Kidney (tissue), 13 donors: ENCODE measurements at regions not wholly inside any gene's neighbourhood (a gene's known extent, or its start where the extent isn't known, plus 50 kb on each side); places are given as distances from the start of the nearest gene placed in this dataset.

Experiments used
- DNase-seq, 5 donors: peaks; one replicate each; pipeline ENCODE4 v3.0.0-alpha.2; 2013 to 2020
- FAIRE-seq: peaks from 2 replicates; lab custom pipeline; 2012; peaks lifted over from hg19 to GRCh38; lab: Jason Lieb, UNC
- H3K27ac ChIP-seq, 2 donors: one replicate each; pipeline ENCODE4 v1.7.0; 2013; ENCODE audit warnings: low read depth in 2 of 2, low read length in 2 of 2, inconsistent platforms in 1 of 2
- H3K27me3 ChIP-seq: one replicate; pipeline ENCODE4 v1.7.1; 2013; ENCODE audit warnings: low read length, inconsistent platforms; ENCODE audit not compliant: control insufficient read depth, insufficient read depth
- H3K36me3 ChIP-seq, 3 donors: one replicate each; pipeline versions ENCODE4 v1.7.0 to v1.7.1; 2013; ENCODE audit warnings: low read length in 3 of 3, control low read depth in 1 of 3, inconsistent platforms in 1 of 3; ENCODE audit not compliant: insufficient read depth in 3 of 3, control insufficient read depth in 2 of 3
- H3K4me1 ChIP-seq, 3 donors: one replicate each; pipeline versions ENCODE4 v1.7.0 to v1.7.1; 2013; ENCODE audit warnings: low read length in 3 of 3, inconsistent platforms in 1 of 3, low read depth in 1 of 3; ENCODE audit not compliant: control insufficient read depth in 2 of 3, insufficient read depth in 2 of 3
- H3K4me3 ChIP-seq, 3 donors: one replicate each; pipeline versions ENCODE4 v1.7.0 to v1.8.1; 2013; ENCODE audit warnings: low read length in 3 of 3, control low read depth in 1 of 3, inconsistent platforms in 1 of 3
- H3K9ac ChIP-seq, 3 donors: one replicate each; pipeline versions ENCODE4 v1.7.0 to v1.7.1; 2013; ENCODE audit warnings: low read length in 3 of 3, control low read depth in 1 of 3, inconsistent platforms in 1 of 3
- H3K9me3 ChIP-seq, 3 donors: one replicate each; pipeline versions ENCODE4 v1.7.0 to v1.7.1; 2013; ENCODE audit warnings: low read length in 3 of 3, control low read depth in 1 of 3, inconsistent platforms in 1 of 3; ENCODE audit not compliant: control insufficient read depth in 2 of 3, insufficient read depth in 1 of 3
- CTCF ChIP-seq: IDR thresholded peaks from 3 replicates; pipeline ENCODE4 v1.5.1; 2012; ENCODE audit warnings: mild to moderate bottlenecking, moderate library complexity, borderline replicate concordance; ENCODE audit not compliant: insufficient read depth; ENCODE audit errors: extremely low read depth
- intact Hi-C: fragments of 100-400 bp; cut with DNase I; formaldehyde crosslinking; loops from one replicate; pipeline ENCODE4 v1.11.1; 2022
- donor health status: control.
- donor health status: control.
- donor health status: control.
- donor health status: control.
- donor health status: control.
- donor health status: DM: yes; HTN: yes; CAD: no.
- donor health status: Normal renal cell carcinoma (clear cell type).

GRCh38 chr9:2363138-2363745 lies 258.3 kb upstream of the VLDLR start:
- no peak for TF ChIP-seq CTCF
- Histone ChIP-seq H3K4me3 (no peak overlapping the region), H3K27me3 (no peaks in the 10 kb centered on the region), H3K4me1 (peaks cover 0 to 6% (median 4%) of the 10 kb centered on the region in 3 donors), H3K9me3 (no peaks in the 10 kb centered on the region), H3K9ac (no peak overlapping the region), H3K36me3 (no peaks in the 10 kb centered on the region), H3K27ac (no peak overlapping the region)
- DNase-seq, result no peak
- intact Hi-C loops, result no loop called here
- no peak for FAIRE-seq

- Histone ChIP-seq H3K4me3 (no peak overlapping the region), H3K4me1 (peaks cover 0 to 6% (median 4%) of the 10 kb centered on the region in 3 donors), H3K9ac (no peak overlapping the region), H3K36me3 (no peaks in the 10 kb centered on the region), H3K27me3 (no peaks in the 10 kb centered on the region), H3K9me3 (no peaks in the 10 kb centered on the region), H3K27ac (no peak overlapping the region)
- FAIRE-seq, result no peak
- intact Hi-C loops, result no loop called here
- no peak for TF ChIP-seq CTCF
- no peak for DNase-seq
Measured at GRCh38 chr9:2363781-2364180, 257.8 kb upstream of the VLDLR start.

GRCh38 chr9:2367970-2368369 lies 253.6 kb upstream of the VLDLR start:
- intact Hi-C loops, result no loop called here

More at GRCh38 chr9:2367970-2368369, 253.6 kb upstream of the VLDLR start:
- no peak overlapping the region for H3K4me3 ChIP-seq
- H3K9ac ChIP-seq, result no peak overlapping the region
- TF ChIP-seq CTCF, result no peak
- no peak for FAIRE-seq
- no peaks in the 10 kb centered on the region for H3K27me3 ChIP-seq
- no peak for DNase-seq
- H3K4me1 ChIP-seq, result no peaks in the 10 kb centered on the region
- H3K27ac ChIP-seq, result no peak overlapping the region
- H3K9me3 ChIP-seq, result no peaks in the 10 kb centered on the region
- H3K36me3 ChIP-seq, result no peaks in the 10 kb centered on the region
